SK-N-SH treated with all-trans-retinoic acid at 6 μM for 48 hours (cell line): ENCODE measurements at regions not wholly inside any gene's neighbourhood (a gene's known extent, or its start where the extent isn't known, plus 50 kb on each side); places are given as distances from the start of the nearest gene placed in this dataset.

ENCODE experiments used
- ATAC-seq: fragments of 200-7000 bp; cut with Tn5 transposase; 3 replicates; pipeline ENCODE4 v1.9.1; 2020; ENCODE audit warnings: mild to moderate bottlenecking, moderate library complexity
- ARNTL ChIP-seq: fragments of 450-650 bp; formaldehyde crosslinking; IDR thresholded peaks from 2 replicates; pipeline ENCODE4 v1.5.0; 2020; ENCODE audit warnings: low read depth, mild to moderate bottlenecking, moderate library complexity, borderline replicate concordance
- BACH2 ChIP-seq: fragments of 250-450 bp; sonication (Bioruptor Pico); IDR thresholded peaks from 2 replicates; pipeline ENCODE4 v1.9.0; 2021; ENCODE audit warnings: mild to moderate bottlenecking, borderline replicate concordance
- CREB5 ChIP-seq: fragments of 250-450 bp; sonication (Bioruptor Pico); IDR thresholded peaks from 2 replicates; pipeline ENCODE4 v1.5.1; 2020; ENCODE audit warnings: low read depth, mild to moderate bottlenecking, moderate library complexity
- CSDC2 ChIP-seq: fragments of 250-450 bp; sonication (Bioruptor Pico); IDR thresholded peaks from 2 replicates; pipeline ENCODE4 v1.5.0; 2020; ENCODE audit warnings: mild to moderate bottlenecking, moderate library complexity
- CSRNP3 ChIP-seq: fragments of 250-450 bp; sonication (Bioruptor Pico); IDR thresholded peaks from 2 replicates; pipeline ENCODE4 v1.5.1; 2021; ENCODE audit warnings: mild to moderate bottlenecking, moderate library complexity
- ESRRG ChIP-seq: fragments of 250-450 bp; sonication (Bioruptor Pico); IDR thresholded peaks from 2 replicates; pipeline ENCODE4 v1.6.1; 2021; ENCODE audit warnings: mild to moderate bottlenecking
- GLIS3 ChIP-seq: fragments of 250-450 bp; sonication (Bioruptor Pico); IDR thresholded peaks from 2 replicates; pipeline ENCODE4 v1.5.0; 2020; ENCODE audit warnings: mild to moderate bottlenecking, moderate library complexity
- ISL1 ChIP-seq: fragments of 250-450 bp; sonication (Bioruptor Pico); IDR thresholded peaks from 2 replicates; pipeline ENCODE4 v2.1.2; 2022; ENCODE audit warnings: mild to moderate bottlenecking, moderate library complexity
- OSR1 ChIP-seq: fragments of 250-450 bp; sonication (Bioruptor Pico); IDR thresholded peaks from 2 replicates; pipeline ENCODE4 v1.8.0; 2022; ENCODE audit warnings: moderate library complexity, mild to moderate bottlenecking, inconsistent platforms
- PATZ1 ChIP-seq: fragments of 250-450 bp; sonication (Bioruptor Pico); IDR thresholded peaks from 2 replicates; pipeline ENCODE4 v1.8.0; 2020; ENCODE audit warnings: mild to moderate bottlenecking, moderate library complexity, borderline replicate concordance
- POU6F1 ChIP-seq: fragments of 250-450 bp; sonication (Bioruptor Pico); IDR thresholded peaks from 2 replicates; pipeline ENCODE4 v1.8.0; 2021; ENCODE audit warnings: low read depth, mild to moderate bottlenecking, moderate library complexity, borderline replicate concordance
- PPARA ChIP-seq: fragments of 250-450 bp; sonication (Bioruptor Pico); IDR thresholded peaks from 2 replicates; pipeline ENCODE4 v1.5.0; 2020; ENCODE audit warnings: mild to moderate bottlenecking, borderline replicate concordance
- RARB ChIP-seq: fragments of 250-450 bp; sonication (Bioruptor Pico); IDR thresholded peaks from 2 replicates; pipeline ENCODE4 v1.8.0; 2021; ENCODE audit warnings: mild to moderate bottlenecking, moderate library complexity
- SNAI2 ChIP-seq: fragments of 250-450 bp; sonication (Bioruptor Pico); IDR thresholded peaks from 2 replicates; pipeline ENCODE4 v1.5.0; 2020; ENCODE audit warnings: mild to moderate bottlenecking, moderate library complexity
- TCF4 ChIP-seq: fragments of 250-450 bp; sonication (Bioruptor Pico); IDR thresholded peaks from 2 replicates; pipeline ENCODE4 v1.8.0; 2021; ENCODE audit warnings: mild to moderate bottlenecking, moderate library complexity, borderline replicate concordance
- TOX ChIP-seq: fragments of 250-450 bp; sonication (Bioruptor Pico); IDR thresholded peaks from 2 replicates; pipeline ENCODE4 v1.8.0; 2021; ENCODE audit warnings: mild to moderate bottlenecking, moderate library complexity, borderline replicate concordance
- ZC3H10 ChIP-seq: fragments of 250-450 bp; sonication (Bioruptor Pico); IDR thresholded peaks from 2 replicates; pipeline ENCODE4 v1.5.1; 2021; ENCODE audit warnings: mild to moderate bottlenecking, moderate library complexity
- ZFP3 ChIP-seq: fragments of 250-450 bp; sonication (Bioruptor Pico); IDR thresholded peaks from 2 replicates; pipeline ENCODE4 v1.5.0; 2020; ENCODE audit warnings: mild to moderate bottlenecking, moderate library complexity
- ZFP30 ChIP-seq: fragments of 450-650 bp; formaldehyde crosslinking; IDR thresholded peaks from 2 replicates; pipeline ENCODE4 v1.5.0; 2022; ENCODE audit warnings: mild to moderate bottlenecking, moderate library complexity
- ZNF565 ChIP-seq: fragments of 450-650 bp; formaldehyde crosslinking; conservative IDR thresholded peaks from 2 replicates; pipeline ENCODE4 v1.5.0; 2020; ENCODE audit warnings: low read depth, mild to moderate bottlenecking, moderate library complexity
- ZNF70 ChIP-seq: fragments of 450-650 bp; formaldehyde crosslinking; IDR thresholded peaks from 2 replicates; pipeline ENCODE4 v1.5.0; 2020; ENCODE audit warnings: mild to moderate bottlenecking, moderate library complexity
- ZNF8 ChIP-seq: fragments of 450-650 bp; formaldehyde crosslinking; IDR thresholded peaks from 2 replicates; pipeline ENCODE4 v1.5.0; 2020; ENCODE audit warnings: mild to moderate bottlenecking, moderate library complexity

GRCh38 chr2:41483982-41484857, 563.6 kb upstream of the PKDCC start:
- no peak for ATAC-seq
- no peak for TF ChIP-seq CREB5 (CRISPR knock-in tag)
- TF ChIP-seq ZFP30: no peak
- TF ChIP-seq TOX: no peak
- no peak for TF ChIP-seq PATZ1 (CRISPR knock-in tag)
- TF ChIP-seq PPARA (CRISPR knock-in tag): no peak
- no peak for TF ChIP-seq BACH2 (CRISPR knock-in tag)
- no peak for TF ChIP-seq ARNTL (CRISPR knock-in tag)
- TF ChIP-seq OSR1 (CRISPR knock-in tag): no peak
- no peak for TF ChIP-seq GLIS3 (CRISPR knock-in tag)
- TF ChIP-seq ESRRG (CRISPR knock-in tag): no peak
- no peak for TF ChIP-seq ZNF565
- TF ChIP-seq CSRNP3: no peak
- TF ChIP-seq TCF4: no peak
- no peak for TF ChIP-seq ZNF8 (CRISPR knock-in tag)
- TF ChIP-seq ZFP3 (CRISPR knock-in tag): no peak
- no peak for TF ChIP-seq SNAI2 (CRISPR knock-in tag)

- TF ChIP-seq CSDC2 (CRISPR knock-in tag) (no peak), PPARA (CRISPR knock-in tag) (no peak), ZFP30 (no peak), CREB5 (CRISPR knock-in tag) (no peak), ESRRG (CRISPR knock-in tag) (no peak)
- TF ChIP-seq, all 23 proteins: peak for 0
- no peak for ATAC-seq
Observed at GRCh38 chr2:41484858-41485234, 563.0 kb upstream of the PKDCC start.

- TF ChIP-seq POU6F1 (CRISPR knock-in tag) (no peak), ZNF565 (no peak), RARB (CRISPR knock-in tag) (no peak), CREB5 (CRISPR knock-in tag) (no peak), ZC3H10 (CRISPR knock-in tag) (no peak), ARNTL (CRISPR knock-in tag) (no peak), ESRRG (CRISPR knock-in tag) (no peak), OSR1 (CRISPR knock-in tag) (no peak), ZNF70 (CRISPR knock-in tag) (no peak), GLIS3 (CRISPR knock-in tag) (no peak), ISL1 (CRISPR knock-in tag) (no peak), ZFP3 (CRISPR knock-in tag) (no peak), BACH2 (CRISPR knock-in tag) (no peak), SNAI2 (CRISPR knock-in tag) (no peak), PATZ1 (CRISPR knock-in tag) (no peak), TCF4 (no peak), ZFP30 (no peak)
- no peak for ATAC-seq
Observed at GRCh38 chr2:41486948-41487347, 560.9 kb upstream of the PKDCC start.
